K562 (cell line): ENCODE measurements at regions not wholly inside any gene's neighbourhood (a gene's known extent, or its start where the extent isn't known, plus 50 kb on each side); places are given as distances from the start of the nearest gene placed in this dataset.

Experiments used
- ATAC-seq: fragments of 200-7000 bp; cut with Tn5 transposase; 3 replicates; pipeline ENCODE4 v1.9.1; 2020; ENCODE audit warnings: moderate library complexity
- BruUV-seq: library from RNA; stranded (reverse); fragments of 400-500 nt; replicated peaks from 2 replicates; lab custom pipeline; 2021; lab: Mats Ljungman, UMichigan
- CTCF ChIA-PET: fragments of 300-600 bp; formaldehyde crosslinking; extraction: SDS; loops from one replicate; lab custom pipeline; 2021; ENCODE audit warnings: low intra/inter-chr PET ratio; lab: Yijun Ruan, JAX
- POLR2A ChIA-PET: fragments of 300-600, 350-650 bp; sonication (Branson Sonifier 250); formaldehyde crosslinking; extraction: SDS; loops from one replicate; lab custom pipeline; 2021; ENCODE audit warnings: antibody characterized with exemption, inconsistent platforms; lab: Yijun Ruan, JAX
- DNase-seq, 4 experiments: peaks; one replicate each; pipeline versions ENCODE4 v3.0.0 to v3.0.0-alpha.2; 2011 to 2018; ENCODE audit warnings: low spot score in 3 of 4, mixed read lengths in 3 of 4; ENCODE audit errors: extremely low read depth in 1 of 4
- FAIRE-seq: peaks from 2 replicates; lab custom pipeline; 2011; peaks lifted over from hg19 to GRCh38; lab: Jason Lieb, UNC
- H2AFZ ChIP-seq: 2 replicates; pipeline ENCODE4 v1.6.0; 2011; ENCODE audit warnings: low read depth, low read length, control low read depth, inconsistent platforms
- H3K27ac ChIP-seq: fragments of 200-600 bp; 3 replicates; pipeline ENCODE4 v1.8.0; 2011; ENCODE audit warnings: low read depth, mild to moderate bottlenecking, control low read depth, inconsistent platforms, low read length, moderate library complexity, mixed read lengths; ENCODE audit errors: extremely low read depth
- H3K27me3 ChIP-seq, 2 experiments: fragments of 300-600 bp in 1 of 2; 2 replicates in 1 of 2; 3 replicates in 1 of 2; pipeline versions ENCODE4 v1.6.0 to v1.8.0; 2011; ENCODE audit warnings: inconsistent platforms in 2 of 2, low read length in 2 of 2, mild to moderate bottlenecking in 1 of 2, mixed read lengths in 1 of 2, moderate library complexity in 1 of 2; ENCODE audit not compliant: control insufficient read depth in 2 of 2, insufficient read depth in 2 of 2
- H3K36me3 ChIP-seq: fragments of 300-600 bp; 3 replicates; pipeline ENCODE4 v1.8.0; 2011; ENCODE audit warnings: mild to moderate bottlenecking, low read length, inconsistent platforms; ENCODE audit not compliant: control insufficient read depth, insufficient read depth
- H3K4me1 ChIP-seq, 2 experiments: fragments of 200-600 bp in 1 of 2; replicated peaks in 1 of 2; 2 replicates in 1 of 2; 3 replicates in 1 of 2; pipeline versions ENCODE4 v1.5.1 to v1.8.0; 2011; ENCODE audit warnings: inconsistent platforms in 2 of 2, low read length in 2 of 2, mild to moderate bottlenecking in 1 of 2, mixed read lengths in 1 of 2, moderate library complexity in 1 of 2; ENCODE audit not compliant: control insufficient read depth in 2 of 2, insufficient read depth in 2 of 2
- H3K4me2 ChIP-seq: 2 replicates; pipeline ENCODE4 v1.6.1; 2011; ENCODE audit warnings: low read length, control low read depth, inconsistent platforms, mixed read lengths; ENCODE audit not compliant: insufficient read depth
- H3K4me3 ChIP-seq: fragments of 200-600 bp; sonication (generic), shearing (Covaris generic); 2 replicates; pipeline ENCODE4 v1.5.1; 2016; ENCODE audit warnings: control low read depth, inconsistent platforms
- H3K79me2 ChIP-seq: fragments of 200-600 bp; 3 replicates; pipeline ENCODE4 v1.8.0; 2011; ENCODE audit warnings: low read length, inconsistent platforms; ENCODE audit not compliant: control insufficient read depth, insufficient read depth
- H3K9ac ChIP-seq, 2 experiments: 2 replicates each; pipeline versions ENCODE4 v1.6.0 to v1.6.1; 2011; ENCODE audit warnings: low read depth in 2 of 2, low read length in 2 of 2, control low read depth in 1 of 2, inconsistent platforms in 1 of 2, mild to moderate bottlenecking in 1 of 2, mixed read lengths in 1 of 2; ENCODE audit not compliant: insufficient read depth in 1 of 2
- H3K9me1 ChIP-seq: one replicate; pipeline ENCODE4 v1.6.0; 2011; ENCODE audit warnings: inconsistent platforms, mild to moderate bottlenecking, low read length, moderate library complexity; ENCODE audit not compliant: control insufficient read depth, insufficient read depth
- H3K9me3 ChIP-seq: replicated peaks from 2 replicates; pipeline ENCODE4 v1.5.1; 2011; ENCODE audit warnings: low read depth, low read length, inconsistent platforms; ENCODE audit not compliant: control insufficient read depth, insufficient read depth
- H4K20me1 ChIP-seq: replicated peaks from 2 replicates; pipeline ENCODE4 v1.6.1; 2011; ENCODE audit warnings: low read length, inconsistent platforms, mixed read lengths; ENCODE audit not compliant: control insufficient read depth, insufficient read depth
- BACH1 ChIP-seq: fragments of 200-800 bp; sonication (Bioruptor generic); IDR thresholded peaks from 2 replicates; pipeline ENCODE4 v1.6.1; 2016; ENCODE audit warnings: missing genetic modification characterization, missing compliant biosample characterization
- FOS ChIP-seq: IDR thresholded peaks from 3 replicates; pipeline ENCODE4 v1.6.1; 2011; ENCODE audit not compliant: insufficient read length; ENCODE audit errors: extremely low read depth
- HNRNPH1 ChIP-seq: fragments of 200-400 bp; formaldehyde crosslinking; optimal IDR thresholded peaks from 2 replicates; pipeline ENCODE3; 2017; ENCODE audit warnings: low read depth, mild to moderate bottlenecking, low read length, moderate library complexity
- HSF4 ChIP-seq: fragments of 250-450 bp; sonication (Bioruptor Pico); IDR thresholded peaks from 2 replicates; pipeline ENCODE4 v2.1.2; 2022; ENCODE audit warnings: mild to moderate bottlenecking, moderate library complexity, borderline replicate concordance
- MTF1 ChIP-seq: fragments of 250-450 bp; sonication (Bioruptor Pico); IDR thresholded peaks from 2 replicates; pipeline ENCODE4 v1.9.0; 2021; ENCODE audit warnings: moderate library complexity, mild to moderate bottlenecking, inconsistent platforms, borderline replicate concordance
- NRF1 ChIP-seq, 2 experiments: fragments of 450-650 bp; IDR thresholded peaks in 1 of 2; conservative IDR thresholded peaks in 1 of 2; 2 replicates each; pipeline ENCODE4 v1.6.1; 2014; ENCODE audit warnings: mild to moderate bottlenecking in 2 of 2
- RB1 ChIP-seq: fragments of 450-650 bp; IDR thresholded peaks from 2 replicates; pipeline ENCODE4 v1.6.1; 2017; ENCODE audit warnings: low read depth, mild to moderate bottlenecking
- SRSF1 ChIP-seq: fragments of 200-400 bp; formaldehyde crosslinking; IDR thresholded peaks from 2 replicates; pipeline ENCODE4 v1.6.1; 2017; ENCODE audit warnings: mild to moderate bottlenecking, low read depth, low read length, moderate library complexity
- SRSF9 ChIP-seq: fragments of 200-400 bp; formaldehyde crosslinking; IDR thresholded peaks from 2 replicates; pipeline ENCODE4 v1.6.1; 2017; ENCODE audit warnings: low read depth, low read length, borderline replicate concordance
- YBX1 ChIP-seq: fragments of 450-650 bp; IDR thresholded peaks from 2 replicates; pipeline ENCODE4 v1.7.1; 2016; ENCODE audit warnings: mild to moderate bottlenecking
- ZNF184 ChIP-seq: sonication (generic); formaldehyde crosslinking; IDR thresholded peaks from 2 replicates; pipeline ENCODE4 v1.5.0; 2020; ENCODE audit warnings: missing genetic modification reagents
- ZNF232 ChIP-seq: sonication (generic); formaldehyde crosslinking; IDR thresholded peaks from 2 replicates; pipeline ENCODE4 v1.8.0; 2022; ENCODE audit warnings: mild to moderate bottlenecking, missing genetic modification reagents
- WGBS: fragments of 100-300 bp; shearing (Covaris generic); methylation state at CpG from one replicate; pipeline ENCODE4 v1.1.6; 2016; ENCODE audit warnings: low coverage, mixed read lengths; ENCODE audit not compliant: insufficient coverage; ENCODE audit errors: missing lambda C conversion rate; 5-methylcytosine and 5-hydroxymethylcytosine counted together
- in situ Hi-C: fragments of 300-500 bp; cut with MboI; formaldehyde crosslinking; loops from 4 replicates; pipeline ENCODE4 v1.15.0; 2018; ENCODE audit warnings: inconsistent platforms, mixed read lengths
- intact Hi-C: fragments of 100-400 bp; cut with micrococcal nuclease; formaldehyde crosslinking; loops from 2 replicates; pipeline ENCODE4 v1.14.2; 2022
- TF ChIP-seq, protein P1 (sequence below): IDR thresholded peaks from 2 replicates; pipeline ENCODE4 v1.6.1; 2011; ENCODE audit warnings: borderline replicate concordance, low read depth, mild to moderate bottlenecking, moderate library complexity, low read length; ENCODE audit not compliant: insufficient read depth, poor library complexity, severe bottlenecking
- TF ChIP-seq, protein P2 (sequence below): fragments of 450-650 bp; conservative IDR thresholded peaks from 2 replicates; pipeline ENCODE4 v1.6.1; 2016; ENCODE audit warnings: missing genetic modification characterization, low read depth, mild to moderate bottlenecking, missing compliant biosample characterization, moderate library complexity
- TF ChIP-seq, protein P3 (sequence below): fragments of 250-450 bp; sonication (Bioruptor Pico); IDR thresholded peaks from 2 replicates; pipeline ENCODE4 v1.4.0; 2020
- TF ChIP-seq, protein P4 (sequence below), 2 experiments: fragments of 450-650 bp in 1 of 2; sonication (generic) in 1 of 2; formaldehyde crosslinking in 1 of 2; IDR thresholded peaks in 1 of 2; conservative IDR thresholded peaks in 1 of 2; 2 replicates each; pipeline versions ENCODE4 v1.6.1 to v1.8.1; 2016 to 2023; ENCODE audit warnings: mild to moderate bottlenecking in 2 of 2, moderate library complexity in 2 of 2, inconsistent platforms in 1 of 2, missing genetic modification reagents in 1 of 2

DNA sequence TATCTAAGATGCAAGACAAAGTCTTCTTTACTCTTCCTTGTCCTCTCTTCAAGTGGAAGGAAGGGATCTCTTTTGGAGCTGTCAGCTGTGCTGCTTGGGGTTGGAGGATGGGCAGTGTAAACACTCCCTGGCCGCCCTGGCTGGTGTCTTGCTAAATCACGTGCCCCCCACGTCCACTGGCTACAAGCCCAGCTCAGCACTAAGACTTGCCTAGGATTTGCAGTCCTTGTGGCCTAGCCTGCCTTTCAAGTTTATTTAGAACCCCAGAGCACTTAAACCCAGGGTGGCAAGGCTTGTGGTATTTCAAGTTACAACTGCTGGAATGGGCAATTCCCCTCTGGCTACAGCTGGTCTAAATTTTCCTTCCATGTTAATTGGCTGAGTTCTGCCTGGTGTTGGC is 272.4 kb upstream of the MYO3A start:
- BruUV-seq: no TSS peak
- H3K27ac ChIP-seq: no peak overlapping the region
- no peak overlapping the region for H3K4me2 ChIP-seq
- H3K9ac ChIP-seq: no peak overlapping the region
- CTCF ChIA-PET: no interaction called here
- H3K4me1 ChIP-seq: no peaks in the 10 kb centered on the region
- ATAC-seq: peak; percentile 20; the same call in 2 of the 3 replicates
- intact Hi-C loops: no loop called here
- no peak for TF ChIP-seq SRSF1
- no peak for TF ChIP-seq HSF4 (CRISPR knock-in tag)
- TF ChIP-seq, protein P1, sequence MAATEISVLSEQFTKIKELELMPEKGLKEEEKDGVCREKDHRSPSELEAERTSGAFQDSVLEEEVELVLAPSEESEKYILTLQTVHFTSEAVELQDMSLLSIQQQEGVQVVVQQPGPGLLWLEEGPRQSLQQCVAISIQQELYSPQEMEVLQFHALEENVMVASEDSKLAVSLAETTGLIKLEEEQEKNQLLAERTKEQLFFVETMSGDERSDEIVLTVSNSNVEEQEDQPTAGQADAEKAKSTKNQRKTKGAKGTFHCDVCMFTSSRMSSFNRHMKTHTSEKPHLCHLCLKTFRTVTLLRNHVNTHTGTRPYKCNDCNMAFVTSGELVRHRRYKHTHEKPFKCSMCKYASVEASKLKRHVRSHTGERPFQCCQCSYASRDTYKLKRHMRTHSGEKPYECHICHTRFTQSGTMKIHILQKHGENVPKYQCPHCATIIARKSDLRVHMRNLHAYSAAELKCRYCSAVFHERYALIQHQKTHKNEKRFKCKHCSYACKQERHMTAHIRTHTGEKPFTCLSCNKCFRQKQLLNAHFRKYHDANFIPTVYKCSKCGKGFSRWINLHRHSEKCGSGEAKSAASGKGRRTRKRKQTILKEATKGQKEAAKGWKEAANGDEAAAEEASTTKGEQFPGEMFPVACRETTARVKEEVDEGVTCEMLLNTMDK: no peak
- TF ChIP-seq FOS: no peak
- no peak for TF ChIP-seq SRSF9
- TF ChIP-seq, protein P2, sequence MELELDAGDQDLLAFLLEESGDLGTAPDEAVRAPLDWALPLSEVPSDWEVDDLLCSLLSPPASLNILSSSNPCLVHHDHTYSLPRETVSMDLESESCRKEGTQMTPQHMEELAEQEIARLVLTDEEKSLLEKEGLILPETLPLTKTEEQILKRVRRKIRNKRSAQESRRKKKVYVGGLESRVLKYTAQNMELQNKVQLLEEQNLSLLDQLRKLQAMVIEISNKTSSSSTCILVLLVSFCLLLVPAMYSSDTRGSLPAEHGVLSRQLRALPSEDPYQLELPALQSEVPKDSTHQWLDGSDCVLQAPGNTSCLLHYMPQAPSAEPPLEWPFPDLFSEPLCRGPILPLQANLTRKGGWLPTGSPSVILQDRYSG (tag): no peak
- TF ChIP-seq HNRNPH1: no peak
- TF ChIP-seq MTF1 (CRISPR knock-in tag): no peak
- no peak for TF ChIP-seq BACH1 (tag)
- TF ChIP-seq, protein P3, sequence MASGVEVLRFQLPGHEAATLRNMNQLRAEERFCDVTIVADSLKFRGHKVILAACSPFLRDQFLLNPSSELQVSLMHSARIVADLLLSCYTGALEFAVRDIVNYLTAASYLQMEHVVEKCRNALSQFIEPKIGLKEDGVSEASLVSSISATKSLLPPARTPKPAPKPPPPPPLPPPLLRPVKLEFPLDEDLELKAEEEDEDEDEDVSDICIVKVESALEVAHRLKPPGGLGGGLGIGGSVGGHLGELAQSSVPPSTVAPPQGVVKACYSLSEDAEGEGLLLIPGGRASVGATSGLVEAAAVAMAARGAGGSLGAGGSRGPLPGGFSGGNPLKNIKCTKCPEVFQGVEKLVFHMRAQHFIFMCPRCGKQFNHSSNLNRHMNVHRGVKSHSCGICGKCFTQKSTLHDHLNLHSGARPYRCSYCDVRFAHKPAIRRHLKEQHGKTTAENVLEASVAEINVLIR (CRISPR knock-in tag): no peak
- no peak for TF ChIP-seq ZNF184 (CRISPR knock-in tag)
- TF ChIP-seq ZNF232 (CRISPR knock-in tag): no peak
- no peak for TF ChIP-seq YBX1
- TF ChIP-seq RB1: no peak
- TF ChIP-seq, protein P4, sequence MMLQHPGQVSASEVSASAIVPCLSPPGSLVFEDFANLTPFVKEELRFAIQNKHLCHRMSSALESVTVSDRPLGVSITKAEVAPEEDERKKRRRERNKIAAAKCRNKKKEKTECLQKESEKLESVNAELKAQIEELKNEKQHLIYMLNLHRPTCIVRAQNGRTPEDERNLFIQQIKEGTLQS (IDR thresholded peaks at IDR 0.05): no peak
- TF ChIP-seq, protein P4 (CRISPR knock-in tag; conservative IDR thresholded peaks at IDR 0.05): no peak
- no peak for TF ChIP-seq NRF1 (conservative IDR thresholded peaks at IDR 0.05 in 1 of 2, IDR thresholded peaks at IDR 0.05 in 1 of 2)
- TF ChIP-seq, all 486 proteins: peak for 0
- in situ Hi-C loops: no loop called here
- Histone ChIP-seq H3K9me1 (no peaks in the 10 kb centered on the region), H4K20me1 (no peaks in the 10 kb centered on the region), H3K36me3 (no peaks in the 10 kb centered on the region), H3K27me3 (no peaks in the 10 kb centered on the region), H3K4me3 (no peak overlapping the region), H2AFZ (no peak overlapping the region), H3K79me2 (no peaks in the 10 kb centered on the region), H3K9me3 (no peaks in the 10 kb centered on the region)
- 0% methylated on average over 3 of the region's 3 CpGs for WGBS
- DNase-seq: no peak
- POLR2A ChIA-PET: interaction anchor here (1.2 kb wide), 1 partner anchor 9 kb away, joined by 3 read pairs; no protein-coding TSS in a partner anchor
- no peak for FAIRE-seq
